GM18505 (cell line): ENCODE measurements at regions not wholly inside any gene's neighbourhood (a gene's known extent, or its start where the extent isn't known, plus 50 kb on each side); places are given as distances from the start of the nearest gene placed in this dataset.

Experiments used
- ATAC-seq: cut with Tn5 transposase; IDR thresholded peaks from one replicate; pipeline ENCODE4 v1.9.1; 2021; ENCODE audit not compliant: unreplicated experiment
- POLR2A ChIP-seq: IDR thresholded peaks from 4 replicates; pipeline ENCODE4 v1.6.1; 2011; ENCODE audit warnings: borderline replicate concordance; ENCODE audit not compliant: insufficient read depth, insufficient read length; ENCODE audit errors: extremely low read depth

- TF ChIP-seq POLR2A: no peak
- no peak for ATAC-seq
Measured at GRCh38 chr3:10574101-10574620, 68.8 kb upstream of the ATP2B2 start.

- no peak for ATAC-seq
- TF ChIP-seq POLR2A: no peak
Measured at GRCh38 chr3:10575601-10576160, 70.3 kb upstream of the ATP2B2 start.

- no peak for TF ChIP-seq POLR2A
- no peak for ATAC-seq
Measured at GRCh38 chr3:10577486-10577885, 72.1 kb upstream of the ATP2B2 start.

- ATAC-seq: no peak
- no peak for TF ChIP-seq POLR2A
Measured at GRCh38 chr3:10580426-10580825, 75.0 kb upstream of the ATP2B2 start.

GRCh38 chr3:10581251-10581650 lies 75.9 kb upstream of the ATP2B2 start:
- no peak for ATAC-seq
- TF ChIP-seq POLR2A: no peak

GRCh38 chr3:10581716-10582115 lies 76.3 kb upstream of the ATP2B2 start:
- no peak for TF ChIP-seq POLR2A
- ATAC-seq: no peak

- TF ChIP-seq POLR2A: no peak
- ATAC-seq: no peak
Measured at GRCh38 chr3:10582733-10583132, 77.3 kb upstream of the ATP2B2 start.

- no peak for TF ChIP-seq POLR2A
- no peak for ATAC-seq
Measured at GRCh38 chr3:10583798-10584708, 78.7 kb upstream of the ATP2B2 start.

GRCh38 chr3:10585945-10586344 lies 80.6 kb upstream of the ATP2B2 start:
- ATAC-seq: no peak
- TF ChIP-seq POLR2A: no peak

- ATAC-seq: no peak
- no peak for TF ChIP-seq POLR2A
Measured at GRCh38 chr3:10594915-10595314, 89.5 kb upstream of the ATP2B2 start.

GRCh38 chr3:10596746-10597448 lies 91.5 kb upstream of the ATP2B2 start:
- TF ChIP-seq POLR2A: no peak
- ATAC-seq: no peak

GRCh38 chr3:10597733-10598132 lies 92.3 kb upstream of the ATP2B2 start:
- no peak for ATAC-seq
- no peak for TF ChIP-seq POLR2A

- no peak for ATAC-seq
- no peak for TF ChIP-seq POLR2A
Measured at GRCh38 chr3:10599017-10599416, 93.6 kb upstream of the ATP2B2 start.

- no peak for ATAC-seq
- TF ChIP-seq POLR2A: no peak
Measured at GRCh38 chr3:10599444-10599843, 94.1 kb upstream of the ATP2B2 start.

- ATAC-seq: no peak
- no peak for TF ChIP-seq POLR2A
Measured at GRCh38 chr3:10600296-10600714, 94.9 kb upstream of the ATP2B2 start.
